NCI-H69 (cell line): ENCODE measurements at regions not wholly inside any gene's neighbourhood (a gene's known extent, or its start where the extent isn't known, plus 50 kb on each side); places are given as distances from the start of the nearest gene placed in this dataset.
"Not testable (repeated sequence)": the region's sequence is repeated elsewhere in the genome, so short reads cannot be mapped to it uniquely, and the experiment has no call there.

Experiments
- DNase-seq: peaks from one replicate; lab custom pipeline; 2025; lab: John Stamatoyannopoulos, UW

DNA sequence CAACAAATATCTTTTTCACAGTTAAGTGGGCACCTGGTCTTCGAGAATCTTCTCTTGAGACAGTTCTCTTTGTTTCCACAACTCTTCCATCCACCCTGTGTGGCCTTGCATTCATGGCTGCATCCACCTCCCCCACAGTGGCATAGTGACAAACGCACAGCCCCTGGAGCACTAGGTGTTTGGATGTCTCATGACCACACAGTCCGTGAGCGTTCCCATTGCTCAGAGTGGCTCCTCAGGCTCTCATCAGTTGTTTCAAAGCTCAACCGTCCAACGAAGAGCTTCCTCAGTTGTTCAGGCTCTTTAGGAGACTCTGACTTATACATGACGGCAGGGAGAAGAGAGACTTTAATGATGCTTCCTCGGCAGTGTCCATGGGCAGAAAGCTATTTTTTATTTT is 191.6 kb downstream of the CDRT15L2 start:
- no peak for DNase-seq

DNA sequence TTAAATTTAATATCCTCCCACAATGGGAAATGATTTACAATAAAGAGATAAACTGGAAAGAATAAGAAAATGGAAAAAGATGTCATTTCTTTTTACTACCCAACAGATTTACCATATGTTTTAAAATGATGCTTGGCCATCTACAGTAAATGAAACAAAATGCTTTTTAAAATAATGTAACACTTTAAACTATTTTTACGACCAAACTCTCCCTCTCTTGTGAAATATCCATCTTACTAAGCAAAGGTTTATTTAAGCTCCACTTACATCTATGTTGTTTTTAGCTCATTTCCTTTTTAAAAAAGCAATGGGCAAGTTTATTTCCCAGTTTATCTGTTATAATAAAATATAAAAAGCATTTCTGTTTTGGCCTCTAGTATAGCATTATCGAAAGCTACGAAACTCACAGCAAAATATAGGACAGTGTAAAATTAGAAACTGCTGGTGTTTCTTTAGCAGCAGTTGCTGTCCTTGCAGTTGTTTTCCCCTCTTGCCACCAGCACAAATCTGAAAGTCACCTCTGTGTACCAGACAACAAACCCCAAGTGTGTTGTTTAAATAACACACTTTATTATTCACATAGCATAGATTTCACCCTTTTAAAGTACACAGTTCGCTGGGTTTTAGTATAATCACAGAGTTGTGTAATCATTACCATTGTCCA is 195.1 kb downstream of the CDRT15L2 start:
- no peak for DNase-seq

DNA sequence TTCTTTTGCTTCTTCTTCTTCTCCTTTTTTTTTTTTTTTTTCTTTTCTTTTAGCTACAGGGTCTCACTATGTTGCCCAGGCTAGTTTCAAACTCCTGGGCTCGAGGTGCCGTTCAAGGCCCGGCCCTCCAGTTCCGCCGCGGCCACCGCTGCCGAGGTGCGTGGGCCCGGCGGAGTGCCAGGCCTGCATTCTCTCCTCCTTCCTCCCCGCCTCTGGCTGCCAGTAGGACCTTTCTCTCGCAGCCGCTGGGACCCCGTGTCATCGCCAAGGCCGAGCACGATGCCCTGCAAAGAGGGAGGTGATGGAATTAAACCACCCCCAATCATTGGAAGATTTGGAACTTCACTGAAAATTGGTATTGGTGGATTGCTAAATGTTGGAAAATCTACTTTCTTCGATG is 195.8 kb downstream of the CDRT15L2 start:
- DNase-seq, result no peak

DNA sequence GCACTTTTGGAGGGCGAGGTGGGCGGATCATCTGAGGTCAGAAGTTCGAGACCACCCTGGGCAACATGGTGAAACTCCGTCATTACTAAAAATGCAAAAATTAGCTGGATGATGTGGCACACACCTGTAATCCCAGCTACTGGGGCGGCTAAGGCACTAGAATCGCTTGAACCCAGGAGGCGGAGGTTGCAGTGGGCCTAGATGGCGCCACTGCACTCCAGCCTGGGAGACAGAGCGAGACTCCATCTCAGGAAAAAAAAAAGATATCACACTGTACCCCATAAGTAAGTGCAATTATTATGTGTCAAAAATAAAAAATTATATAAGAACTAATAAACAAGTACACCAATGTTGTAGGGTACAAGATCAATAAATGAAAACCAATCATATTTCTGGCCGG is 200.0 kb downstream of the CDRT15L2 start:
- DNase-seq, result no peak

DNA sequence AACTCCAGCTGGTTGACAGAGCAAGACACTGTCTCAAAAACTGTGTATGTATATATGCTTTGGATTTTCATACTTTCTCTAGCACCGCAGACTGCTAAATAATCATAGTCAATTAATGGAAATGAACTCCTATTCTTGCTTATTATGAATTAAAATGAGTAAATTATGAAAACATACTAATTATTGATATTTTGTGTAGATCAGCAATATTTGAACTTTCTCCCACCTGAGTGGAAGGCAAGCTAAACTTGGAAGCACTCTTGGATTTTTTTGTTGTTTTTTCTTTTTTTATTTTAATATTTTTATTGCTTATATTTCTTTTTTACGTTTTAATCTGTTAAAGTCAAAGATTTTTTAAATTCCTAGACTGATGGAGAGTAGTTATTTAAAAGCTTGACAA is 201.7 kb downstream of the CDRT15L2 start:
- no peak for DNase-seq

DNA sequence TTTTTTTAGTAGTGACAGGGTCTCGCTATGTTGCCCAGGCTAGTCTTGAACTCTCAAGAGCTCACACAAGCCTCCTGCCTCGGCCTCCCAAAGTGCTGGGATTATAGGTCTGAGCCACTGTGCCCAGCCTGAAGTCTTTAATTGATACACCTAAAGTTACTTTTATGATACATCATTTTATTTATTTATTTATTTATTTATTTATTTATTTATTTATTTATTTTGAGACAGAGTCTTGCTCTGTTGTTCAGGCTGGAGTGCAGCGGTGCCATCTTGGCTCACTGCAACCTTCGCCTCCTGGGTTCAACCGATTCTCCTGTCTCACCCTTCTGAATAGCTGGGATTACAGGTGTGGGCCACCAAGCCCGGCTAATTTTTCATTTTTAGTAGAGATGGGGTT is 202.3 kb downstream of the CDRT15L2 start:
- DNase-seq, result not testable (repeated sequence)

DNA sequence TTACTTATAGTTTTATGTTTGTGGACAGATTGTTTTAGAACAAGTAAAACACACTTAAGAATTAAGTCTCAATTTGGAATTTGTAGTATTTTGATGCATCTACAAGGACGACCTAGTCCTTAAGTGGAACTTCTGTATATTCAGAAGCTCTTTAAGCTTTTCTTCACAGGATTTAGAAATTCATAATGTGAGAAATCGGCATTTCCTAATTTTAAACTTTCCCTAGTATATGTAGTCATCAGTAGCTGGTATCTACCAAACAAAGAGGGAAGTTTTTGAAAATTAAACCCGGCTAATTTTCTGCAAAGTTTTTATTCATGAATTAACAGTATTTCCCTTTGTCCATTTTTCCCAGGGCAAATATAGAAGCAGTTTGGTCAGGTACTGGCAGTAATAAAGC is 203.6 kb downstream of the CDRT15L2 start:
- no peak for DNase-seq

DNA sequence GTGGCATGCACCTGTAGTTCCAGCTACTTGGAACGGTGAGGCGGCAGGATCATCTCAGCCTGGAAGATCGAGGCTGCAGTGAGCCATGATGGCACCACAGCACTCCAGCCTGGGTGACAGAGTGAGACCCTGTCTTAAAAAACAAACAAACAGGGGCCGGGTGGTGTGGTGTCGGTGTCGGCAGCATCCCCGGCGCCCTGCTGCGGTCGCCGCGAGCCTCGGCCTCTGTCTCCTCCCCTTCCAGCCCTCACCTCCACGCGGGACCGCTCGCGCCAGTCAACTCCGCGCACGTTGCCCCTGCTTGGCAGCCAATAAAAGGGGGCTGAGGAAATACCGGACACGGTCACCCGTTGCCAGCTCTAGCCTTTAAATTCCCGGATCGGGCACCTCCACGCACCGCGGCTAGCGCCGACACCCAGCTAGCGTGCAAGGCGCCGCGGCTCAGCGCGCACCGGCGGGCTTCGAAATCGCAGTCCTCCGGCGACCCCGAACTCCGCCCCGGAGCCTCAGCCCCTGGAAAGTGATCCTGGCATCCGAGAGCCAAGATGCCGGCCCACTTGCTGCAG is 204.7 kb downstream of the CDRT15L2 start:
- no peak for DNase-seq

DNA sequence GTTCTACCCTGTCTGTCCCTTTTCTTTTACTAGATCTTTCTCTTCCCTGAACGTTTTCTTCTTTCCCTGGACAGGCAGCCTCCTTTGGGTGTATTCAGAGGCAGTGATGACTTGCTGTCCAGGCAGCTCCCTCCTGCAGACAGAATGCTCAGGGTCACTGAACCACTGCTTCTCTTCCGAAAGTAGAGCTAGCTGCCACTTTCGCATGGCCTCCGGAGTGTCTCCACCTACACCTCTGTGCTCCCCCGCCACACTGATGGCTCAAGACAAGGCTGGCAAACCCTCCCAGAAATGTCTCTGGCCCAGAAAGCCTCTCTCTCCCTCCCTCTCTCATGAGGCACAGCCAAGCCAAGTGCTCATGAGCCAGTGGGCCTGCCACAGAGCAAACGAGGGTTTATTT is 207.8 kb downstream of the CDRT15L2 start:
- no peak for DNase-seq

DNA sequence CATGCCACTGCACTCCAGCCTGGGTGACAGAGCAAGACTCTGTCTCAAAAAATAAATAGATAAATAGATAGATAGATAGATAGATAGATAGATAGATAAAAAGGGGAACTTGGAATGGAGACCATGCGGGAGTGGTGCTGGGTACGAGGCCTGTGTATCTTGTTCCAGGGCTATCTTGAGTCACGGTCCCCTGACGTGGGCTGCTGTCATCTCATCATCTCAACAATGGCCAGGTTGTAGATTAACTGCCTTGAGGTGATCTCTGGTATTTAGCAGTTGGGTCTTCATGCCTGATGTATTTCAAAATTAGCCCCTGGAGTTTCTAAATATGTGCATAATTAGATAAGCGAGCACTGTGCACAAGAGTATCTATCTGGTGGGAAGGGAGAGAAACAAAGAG is 212.1 kb downstream of the CDRT15L2 start:
- no peak for DNase-seq

DNA sequence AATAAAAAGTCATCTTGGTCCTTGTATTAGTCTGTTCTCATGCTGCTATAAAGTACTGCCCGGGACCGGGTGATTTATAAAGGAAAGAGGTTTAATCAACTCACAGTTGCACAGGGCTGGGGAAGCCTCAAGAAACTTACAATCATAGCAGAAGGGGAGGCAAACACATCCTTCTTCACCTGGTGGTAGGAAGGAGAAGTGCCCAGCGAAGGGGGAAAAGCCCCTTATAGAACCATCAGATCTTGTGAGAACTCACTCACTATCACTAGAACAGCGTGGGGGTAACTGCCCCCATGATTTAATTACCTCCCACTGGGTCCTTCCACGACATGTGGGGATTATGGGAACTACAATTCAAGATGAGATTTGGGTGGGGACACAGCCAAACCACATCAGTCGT is 215.0 kb downstream of the CDRT15L2 start:
- DNase-seq, result not testable (repeated sequence)

DNA sequence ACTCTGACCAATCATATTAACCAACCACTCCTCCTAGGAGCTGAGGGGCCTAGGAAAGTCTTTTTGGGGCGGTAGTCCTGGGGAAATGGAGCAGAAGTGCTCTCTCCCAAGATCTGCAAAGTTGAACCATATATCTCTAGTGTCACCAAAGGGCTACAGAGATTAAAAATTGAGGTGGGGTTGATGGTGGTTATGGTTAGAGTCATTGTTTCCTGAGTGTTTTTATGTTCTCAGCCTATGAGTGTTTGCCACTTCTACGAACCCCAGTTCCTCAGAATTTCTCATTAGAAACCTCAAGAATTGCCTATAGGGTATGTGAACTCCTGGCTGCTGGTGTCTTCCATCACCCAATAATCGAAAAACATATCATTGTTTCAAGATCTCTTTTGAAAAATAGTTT is 217.8 kb downstream of the CDRT15L2 start:
- DNase-seq, result no peak

DNA sequence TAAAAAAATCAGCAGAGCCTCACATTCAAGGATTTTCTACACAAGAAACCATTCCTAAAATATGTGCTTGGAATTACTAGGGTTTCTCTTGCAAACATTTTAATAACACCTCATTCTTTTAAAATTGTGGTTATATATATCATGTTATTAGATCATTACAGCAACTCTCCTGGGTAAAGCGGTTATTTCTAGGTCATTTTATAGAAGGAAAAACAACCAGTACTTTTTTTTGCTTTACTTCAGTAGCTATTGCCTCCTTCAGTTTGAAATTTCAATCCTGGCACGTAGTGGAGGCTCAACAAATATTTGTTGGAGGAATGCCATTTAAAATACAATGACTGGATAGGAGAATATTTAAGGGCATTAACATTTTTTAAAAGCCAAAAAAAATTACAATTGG is 220.6 kb downstream of the CDRT15L2 start:
- no peak for DNase-seq

DNA sequence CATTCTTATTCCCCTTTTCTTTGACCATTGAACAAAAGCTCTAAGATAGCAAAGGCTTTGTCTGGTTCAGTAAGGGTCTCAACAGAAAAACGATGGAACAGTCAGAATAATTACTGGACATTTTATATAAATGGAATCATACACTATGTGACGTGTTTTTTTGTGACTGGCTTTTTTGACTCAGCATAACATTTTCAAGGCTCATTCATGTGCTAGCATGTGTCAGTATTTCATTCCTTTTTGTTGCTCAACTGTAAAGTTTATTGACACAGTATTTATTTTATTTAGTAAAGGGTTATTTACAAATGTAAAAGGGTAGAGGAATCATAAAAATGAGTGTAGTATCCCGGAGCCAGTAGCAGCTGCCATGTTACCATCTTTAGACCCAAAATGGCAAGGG is 226.2 kb downstream of the CDRT15L2 start:
- no peak for DNase-seq

DNA sequence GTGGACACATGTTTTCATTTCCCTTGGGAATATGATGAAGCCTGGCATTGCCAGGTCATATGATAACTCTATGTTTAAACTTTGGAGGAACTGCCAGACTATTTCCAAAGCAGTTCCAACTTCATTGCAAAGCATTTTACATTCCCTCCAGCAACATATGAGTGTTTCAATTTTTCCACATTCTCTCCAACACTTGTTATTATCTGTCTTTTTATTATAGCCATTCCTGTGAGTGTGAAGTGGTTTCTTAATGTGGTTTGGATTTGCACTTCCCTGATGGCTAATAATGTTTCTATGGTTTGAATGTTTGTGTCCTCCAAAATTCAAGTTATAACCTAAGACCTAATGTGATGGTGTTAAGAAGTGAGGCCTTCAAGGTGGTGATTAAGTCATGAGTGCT is 228.0 kb downstream of the CDRT15L2 start:
- DNase-seq, result not testable (repeated sequence)

DNA sequence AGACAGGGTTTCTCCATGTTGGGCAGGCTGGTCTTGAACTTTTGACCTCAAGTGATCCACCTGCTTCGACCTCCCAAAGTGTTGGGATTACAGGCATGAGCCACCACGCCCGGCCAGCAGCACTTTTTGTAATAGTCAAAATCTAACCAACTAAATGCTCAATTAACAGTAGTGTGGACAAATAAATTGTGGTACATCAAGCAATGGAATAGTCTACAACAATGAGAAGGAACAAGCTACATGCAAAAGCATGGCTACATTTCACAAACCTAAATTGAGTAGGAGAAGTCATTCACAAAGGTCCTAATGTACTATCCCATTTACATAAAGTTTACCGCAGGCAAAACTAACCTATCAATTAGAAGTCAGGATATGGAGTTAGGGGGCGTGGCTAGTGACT is 227.4 kb downstream of the USP22 start:
- not testable (repeated sequence) for DNase-seq

DNA sequence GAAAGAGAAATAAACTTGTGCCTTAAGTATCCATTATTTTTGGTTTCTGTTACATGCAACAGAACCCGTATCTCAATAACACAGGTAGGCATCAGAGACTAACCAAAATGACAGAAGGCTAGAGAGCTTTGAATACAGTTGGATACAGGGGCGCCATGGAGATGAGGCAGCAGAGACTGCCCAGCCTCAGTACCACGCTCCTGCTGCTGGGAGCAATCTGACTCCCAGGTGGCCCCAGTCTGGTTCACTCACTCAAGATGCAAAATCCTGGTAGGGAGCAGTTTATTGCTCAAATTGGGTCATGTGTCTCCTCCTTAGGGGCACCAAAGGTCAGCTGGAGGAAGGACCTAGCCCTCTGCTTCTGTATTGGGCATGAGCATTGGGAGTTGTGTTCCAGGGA is 218.9 kb downstream of the USP22 start:
- DNase-seq, result no peak

DNA sequence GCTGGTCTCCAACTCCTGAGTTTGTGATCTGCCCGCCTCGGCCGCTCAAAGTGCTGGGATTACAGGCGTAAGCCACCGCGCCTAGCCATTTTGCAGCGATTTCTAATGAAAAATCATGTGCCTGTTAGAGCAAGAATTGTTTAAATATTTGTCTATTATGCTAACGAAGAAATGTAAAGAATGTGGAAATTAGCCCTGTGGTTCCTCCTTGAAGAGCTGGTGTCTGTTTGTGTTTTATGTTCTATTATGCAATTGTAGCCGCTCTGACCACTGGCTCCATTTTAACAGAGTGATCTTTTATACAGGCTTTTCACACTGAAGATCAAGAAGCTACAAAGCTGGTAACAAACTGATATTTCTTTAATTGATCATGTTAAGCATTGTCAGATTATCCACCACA is 217.3 kb downstream of the USP22 start:
- DNase-seq, result no peak

DNA sequence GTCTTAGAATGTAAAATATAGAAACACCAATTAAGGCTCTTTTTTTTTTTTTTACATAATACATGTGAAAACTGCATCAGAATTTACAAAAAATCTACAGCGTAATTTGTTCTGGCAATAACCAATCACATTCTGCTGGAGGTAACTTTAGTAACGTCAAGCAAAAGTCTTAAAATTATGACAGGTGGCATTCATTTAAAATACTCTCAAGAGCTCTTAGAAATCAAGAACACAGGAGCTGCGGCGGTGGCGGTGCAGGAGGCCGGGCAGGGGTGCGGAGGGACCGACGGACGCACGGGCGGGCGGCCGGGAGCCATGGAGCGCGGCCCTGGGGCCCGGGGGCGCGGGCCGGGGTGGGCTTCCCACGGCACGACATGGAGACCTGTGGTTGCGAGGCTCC is 202.4 kb downstream of the USP22 start:
- not testable (repeated sequence) for DNase-seq

DNA sequence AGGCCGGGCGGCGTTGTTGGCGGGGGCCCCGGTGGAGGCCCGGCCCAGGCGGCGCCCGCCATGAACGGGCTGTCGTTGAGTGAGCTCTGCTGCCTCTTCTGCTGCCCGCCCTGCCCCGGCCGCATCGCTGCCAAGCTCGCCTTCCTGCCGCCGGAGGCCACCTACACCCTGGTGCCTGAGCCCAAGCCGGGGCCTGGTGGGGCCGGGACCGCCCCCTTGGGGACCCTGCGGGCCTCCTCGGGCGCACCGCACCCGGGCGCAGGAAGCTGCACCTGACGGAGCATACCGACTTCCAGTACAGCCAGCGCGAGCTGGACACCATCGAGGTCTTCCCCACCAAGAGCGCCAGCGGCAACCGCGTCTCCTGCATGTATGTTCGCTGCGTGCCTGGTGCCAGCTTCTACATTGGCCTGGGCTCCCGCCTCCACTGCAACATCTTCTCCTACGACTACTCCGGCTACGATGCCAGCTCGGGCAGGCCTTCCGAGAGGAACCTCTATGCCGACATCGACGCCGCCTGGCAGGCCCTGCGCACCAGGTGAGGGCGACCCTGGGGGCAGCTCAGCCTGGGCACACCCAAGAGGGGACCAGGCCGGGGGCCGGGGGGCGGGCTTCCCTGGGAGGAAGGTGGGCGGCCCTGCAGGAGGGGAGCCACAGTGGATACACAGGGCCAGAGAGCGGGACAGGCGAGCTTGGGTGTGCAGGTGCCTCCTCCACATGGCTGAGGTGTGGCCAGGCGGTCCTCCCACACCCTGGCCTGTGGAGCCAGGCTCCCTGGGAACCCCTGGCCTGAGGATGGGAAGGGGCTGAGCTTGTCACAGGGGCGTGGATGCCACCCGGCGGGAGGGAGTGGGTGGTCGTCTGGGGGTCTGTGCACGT is 201.6 kb downstream of the USP22 start:
- not testable (repeated sequence) for DNase-seq

DNA sequence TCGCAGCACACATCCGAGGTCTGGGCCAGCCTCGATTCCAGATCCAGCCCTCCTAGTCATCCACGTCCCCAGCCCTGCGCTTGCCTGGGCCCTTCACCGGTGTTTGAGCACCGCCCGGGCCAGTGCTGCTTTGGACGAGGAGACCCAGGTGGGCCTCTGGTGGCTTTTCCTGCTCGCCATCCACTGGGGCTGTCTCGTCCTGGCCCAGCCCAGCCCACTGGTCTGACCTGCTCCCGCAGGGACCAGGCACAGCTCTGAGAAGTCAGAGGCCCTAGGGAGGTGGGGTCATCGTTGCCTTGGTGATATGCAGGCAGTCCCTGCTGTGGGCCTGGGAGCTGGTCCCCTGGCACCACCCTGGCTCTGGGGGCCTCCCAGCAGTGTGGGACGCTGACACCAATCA is 200.8 kb downstream of the USP22 start:
- not testable (repeated sequence) for DNase-seq

DNA sequence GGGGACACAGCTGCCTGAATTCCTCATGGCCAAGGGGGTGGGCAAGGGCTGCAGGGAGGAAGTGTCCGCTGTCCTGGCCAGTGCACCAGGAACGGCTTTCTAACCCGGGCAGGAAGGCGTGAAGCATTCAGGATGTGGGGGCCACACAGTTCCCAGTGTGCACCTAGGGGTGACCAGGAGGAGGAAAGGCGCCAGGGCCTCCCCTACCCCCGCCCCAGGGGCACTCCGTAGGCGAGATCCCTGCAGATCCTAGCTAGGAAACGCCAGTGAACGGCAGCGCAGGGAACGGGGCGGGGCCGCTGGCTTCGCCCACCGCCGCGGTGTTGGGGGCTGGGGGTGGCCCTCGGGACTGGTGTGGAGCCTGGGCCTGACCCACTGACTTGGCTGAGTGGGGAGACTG is 199.6 kb downstream of the USP22 start:
- DNase-seq, result not testable (repeated sequence)
